BJ (cell line): ENCODE measurements at regions not wholly inside any gene's neighbourhood (a gene's known extent, or its start where the extent isn't known, plus 50 kb on each side); places are given as distances from the start of the nearest gene placed in this dataset.

Experiments
- CTCF ChIA-PET: fragments of 350-600 bp; formaldehyde crosslinking; extraction: SDS; loops from one replicate; lab custom pipeline; 2021; ENCODE audit warnings: antibody characterized with exemption, inconsistent platforms; lab: Yijun Ruan, JAX
- POLR2A ChIA-PET: fragments of 300-600 bp; sonication (Branson Sonifier 250); formaldehyde crosslinking; extraction: SDS; loops from one replicate; lab custom pipeline; 2021; ENCODE audit warnings: antibody characterized with exemption; lab: Charles Lee
- DNase-seq: peaks from one replicate; pipeline ENCODE4 v3.0.0-alpha.2; 2011; ENCODE audit warnings: low read depth
- H3K27me3 ChIP-seq: 2 replicates; pipeline ENCODE4 v1.6.0; 2011; ENCODE audit warnings: low read length; ENCODE audit not compliant: control insufficient read depth, insufficient read depth
- H3K36me3 ChIP-seq: 2 replicates; pipeline ENCODE4 v1.5.1; 2011; ENCODE audit warnings: low read length; ENCODE audit not compliant: control insufficient read depth, insufficient read depth
- H3K4me3 ChIP-seq: 2 replicates; pipeline ENCODE4 v1.5.1; 2011; ENCODE audit warnings: low read depth, mild to moderate bottlenecking, control low read depth, low read length
- CTCF ChIP-seq: IDR thresholded peaks from 2 replicates; pipeline ENCODE4 v1.5.1; 2011; ENCODE audit warnings: low read depth, mild to moderate bottlenecking, control low read depth, inconsistent platforms, low read length, moderate library complexity; ENCODE audit not compliant: insufficient read depth

- CTCF ChIA-PET: no interaction called here
- DNase-seq: no peak
- Histone ChIP-seq H3K36me3 (no peaks in the 10 kb centered on the region), H3K4me3 (no peak overlapping the region), H3K27me3 (no peaks in the 10 kb centered on the region)
- no peak for TF ChIP-seq CTCF
- POLR2A ChIA-PET: no interaction called here
Measured at GRCh38 chr3:87765256-87765655, 293.5 kb downstream of the CGGBP1 start.

DNA sequence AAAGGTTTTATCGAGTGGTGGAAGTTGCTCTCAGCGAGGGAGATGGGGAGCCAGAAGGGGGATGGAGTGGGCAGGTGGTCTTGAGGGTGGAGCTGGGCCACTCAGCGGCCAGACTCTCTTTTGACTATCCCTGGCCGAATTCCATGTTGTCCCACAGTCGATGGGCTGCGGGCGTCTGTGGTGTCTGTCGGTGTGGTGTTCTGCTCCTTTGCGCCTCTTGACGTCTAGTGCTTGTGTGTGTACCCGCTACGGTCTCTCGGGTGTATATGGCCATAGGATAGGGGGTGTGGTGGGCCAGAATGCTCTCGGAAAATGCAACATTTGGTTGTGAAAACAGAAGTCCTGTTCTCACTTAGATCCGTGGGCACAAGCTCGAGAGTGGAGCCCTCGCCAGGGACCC, 297.0 kb downstream of the CGGBP1 start:
- no peak overlapping the region for H3K4me3 ChIP-seq
- ChIA-PET POLR2A (no interaction called here), CTCF (interaction anchor here (1.4 kb wide), 1 partner anchor 241 kb away, joined by 3 read pairs; no protein-coding TSS in a partner anchor)
- TF ChIP-seq CTCF: no peak
- no peaks in the 10 kb centered on the region for H3K36me3 ChIP-seq
- DNase-seq: no peak
- no peaks in the 10 kb centered on the region for H3K27me3 ChIP-seq

- no peak overlapping the region for H3K4me3 ChIP-seq
- H3K36me3 ChIP-seq: no peaks in the 10 kb centered on the region
- POLR2A ChIA-PET: no interaction called here
- TF ChIP-seq CTCF: no peak
- DNase-seq: no peak
- no peaks in the 10 kb centered on the region for H3K27me3 ChIP-seq
- CTCF ChIA-PET: interaction anchor here (1.4 kb wide), 1 partner anchor 241 kb away, joined by 3 read pairs; no protein-coding TSS in a partner anchor
Measured at GRCh38 chr3:87761341-87761740, 297.5 kb downstream of the CGGBP1 start.

DNA sequence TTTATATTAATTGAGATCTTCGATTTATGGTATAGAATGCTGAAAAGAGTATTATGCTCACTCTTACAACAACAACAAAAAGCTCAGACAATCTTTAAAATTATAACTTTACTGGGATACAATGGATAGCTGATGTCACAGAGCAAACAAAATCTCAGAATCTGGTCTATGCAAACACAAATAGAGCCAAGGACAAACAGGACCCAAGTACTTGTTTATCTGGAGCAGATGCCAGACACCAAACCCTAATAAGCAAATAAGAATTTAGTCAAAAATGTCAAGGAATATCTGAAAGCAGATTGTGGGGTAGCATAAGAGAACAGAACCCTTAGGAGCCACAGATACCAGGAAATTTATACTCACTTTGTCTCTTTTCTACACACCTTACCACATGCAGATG, 302.2 kb downstream of the CGGBP1 start:
- TF ChIP-seq CTCF: no peak
- POLR2A ChIA-PET: no interaction called here
- H3K4me3 ChIP-seq: no peak overlapping the region
- CTCF ChIA-PET: no interaction called here
- DNase-seq: no peak
- no peaks in the 10 kb centered on the region for H3K27me3 ChIP-seq
- no peaks in the 10 kb centered on the region for H3K36me3 ChIP-seq

GRCh38 chr3:87755852-87756251, 303.0 kb downstream of the CGGBP1 start:
- DNase-seq: no peak

More at GRCh38 chr3:87755852-87756251, 303.0 kb downstream of the CGGBP1 start:
- Histone ChIP-seq H3K4me3 (no peak overlapping the region), H3K27me3 (no peaks in the 10 kb centered on the region), H3K36me3 (no peaks in the 10 kb centered on the region)
- TF ChIP-seq CTCF: no peak
- CTCF ChIA-PET: no interaction called here
- POLR2A ChIA-PET: no interaction called here
